GM19468 (cell line): ENCODE measurements at regions not wholly inside any gene's neighbourhood (a gene's known extent, or its start where the extent isn't known, plus 50 kb on each side); places are given as distances from the start of the nearest gene placed in this dataset.
"Not testable (repeated sequence)": the region's sequence is repeated elsewhere in the genome, so short reads cannot be mapped to it uniquely, and the experiment has no call there.

ENCODE experiments used
- ATAC-seq: cut with Tn5 transposase; IDR thresholded peaks from one replicate; pipeline ENCODE4 v1.9.1; 2021; ENCODE audit warnings: mild to moderate bottlenecking, moderate library complexity, moderate number of reproducible peaks; ENCODE audit not compliant: unreplicated experiment; ENCODE audit errors: extremely low read depth

GRCh38 chr12:115898670-115899069 lies 378.8 kb downstream of the MED13L start:
- ATAC-seq, result no peak

GRCh38 chr12:115897729-115898128 lies 379.8 kb downstream of the MED13L start:
- ATAC-seq, result no peak

- ATAC-seq, result no peak
These were observed 382.2 kb downstream of the MED13L start for GRCh38 chr12:115895247-115895646.

GRCh38 chr12:115891556-115892164 lies 385.8 kb downstream of the MED13L start:
- ATAC-seq, result no peak

GRCh38 chr12:115886666-115887065 lies 390.8 kb downstream of the MED13L start:
- no peak for ATAC-seq

GRCh38 chr12:115885040-115885690 lies 392.3 kb downstream of the MED13L start:
- no peak for ATAC-seq

GRCh38 chr12:115882936-115883335 lies 394.6 kb downstream of the MED13L start:
- no peak for ATAC-seq

GRCh38 chr12:115880238-115880637 lies 397.3 kb downstream of the MED13L start:
- ATAC-seq, result no peak

- ATAC-seq, result no peak
These were observed 398.1 kb downstream of the MED13L start for GRCh38 chr12:115879354-115879753.

GRCh38 chr12:115873451-115874082 lies 403.9 kb downstream of the MED13L start:
- ATAC-seq, result no peak

- no peak for ATAC-seq
These were observed 404.6 kb downstream of the MED13L start for GRCh38 chr12:115872919-115873357.

GRCh38 chr12:115872212-115872611 lies 405.3 kb downstream of the MED13L start:
- ATAC-seq, result no peak

GRCh38 chr12:115871714-115872113 lies 405.8 kb downstream of the MED13L start:
- no peak for ATAC-seq

- ATAC-seq, result no peak
These were observed 407.0 kb downstream of the MED13L start for GRCh38 chr12:115870510-115870909.

- ATAC-seq, result no peak
These were observed 407.5 kb downstream of the MED13L start for GRCh38 chr12:115870021-115870420.

- ATAC-seq, result no peak
These were observed 407.9 kb downstream of the MED13L start for GRCh38 chr12:115869604-115870003.

GRCh38 chr12:115868624-115869023 lies 408.9 kb downstream of the MED13L start:
- no peak for ATAC-seq

- ATAC-seq, result no peak
These were observed 409.6 kb downstream of the MED13L start for GRCh38 chr12:115867854-115868253.

- no peak for ATAC-seq
These were observed 410.5 kb downstream of the MED13L start for GRCh38 chr12:115866909-115867525.

- not testable (repeated sequence) for ATAC-seq
These were observed 411.2 kb downstream of the MED13L start for GRCh38 chr12:115866281-115866680.

- no peak for ATAC-seq
These were observed 413.1 kb downstream of the MED13L start for GRCh38 chr12:115864396-115864795.
